ENCODE measurements at regions not wholly inside any gene's neighbourhood (a gene's known extent, or its start where the extent isn't known, plus 50 kb on each side); places are given as distances from the start of the nearest gene placed in this dataset.

- Histone ChIP-seq H3K27ac (ENCODE audit: low read depth, low read length) (no peak overlapping the region), H3K9ac (ENCODE audit: low read length) (no peak overlapping the region), H3K9me2 (replicated peaks; ENCODE audit: insufficient read depth, low read length) (no peaks in the 10 kb centered on the region), H3F3A (ENCODE audit: insufficient read depth) (no peaks in the 10 kb centered on the region), H3K4me2 (ENCODE audit: low read depth, low read length, poor library complexity, severe bottlenecking) (no peak overlapping the region), H3K4me3 (ENCODE audit: insufficient read depth, low read length, poor library complexity, severe bottlenecking) (no peak overlapping the region), H3K36me3 (ENCODE audit: low read length) (no peaks in the 10 kb centered on the region), H3K9me3 (ENCODE audit: insufficient read depth, low read length) (no peaks in the 10 kb centered on the region), H3K79me2 (ENCODE audit: insufficient read depth, low read length) (no peaks in the 10 kb centered on the region), H3K27me3 (ENCODE audit: low read length) (no peaks in the 10 kb centered on the region), H4K20me1 (ENCODE audit: low read depth, low read length) (no peaks in the 10 kb centered on the region), H2AFZ (ENCODE audit: low read depth, low read length, severe bottlenecking) (no peak overlapping the region)
- peak; percentile 19 for TF ChIP-seq CTCF (IDR thresholded peaks at IDR 0.05; ENCODE audit: insufficient read depth, low read length, poor library complexity, severe bottlenecking)
- no peak for TF ChIP-seq EZH2phosphoT487 (conservative IDR thresholded peaks at IDR 0.05; ENCODE audit: low read length)
Measured at GRCh38 chr3:156010829-156011228, 109.5 kb upstream of the KCNAB1 start.

- H3K9me3 ChIP-seq (ENCODE audit: insufficient read depth, low read length), result no peaks in the 10 kb centered on the region
- no peak overlapping the region for H3K9ac ChIP-seq (ENCODE audit: low read length)
- no peaks in the 10 kb centered on the region for H3F3A ChIP-seq (ENCODE audit: insufficient read depth)
- H3K36me3 ChIP-seq (ENCODE audit: low read length), result no peaks in the 10 kb centered on the region
- no peak overlapping the region for H2AFZ ChIP-seq (ENCODE audit: low read depth, low read length, severe bottlenecking)
- H3K27me3 ChIP-seq (ENCODE audit: low read length), result no peaks in the 10 kb centered on the region
- no peak overlapping the region for H3K4me2 ChIP-seq (ENCODE audit: low read depth, low read length, poor library complexity, severe bottlenecking)
- H3K4me3 ChIP-seq (ENCODE audit: insufficient read depth, low read length, poor library complexity, severe bottlenecking), result no peak overlapping the region
- no peaks in the 10 kb centered on the region for H4K20me1 ChIP-seq (ENCODE audit: low read depth, low read length)
- no peak overlapping the region for H3K27ac ChIP-seq (ENCODE audit: low read depth, low read length)
- no peak for TF ChIP-seq EZH2phosphoT487 (conservative IDR thresholded peaks at IDR 0.05; ENCODE audit: low read length)
- no peak for TF ChIP-seq CTCF (IDR thresholded peaks at IDR 0.05; ENCODE audit: insufficient read depth, low read length, poor library complexity, severe bottlenecking)
- H3K9me2 ChIP-seq (replicated peaks; ENCODE audit: insufficient read depth, low read length), result no peaks in the 10 kb centered on the region
- H3K79me2 ChIP-seq (ENCODE audit: insufficient read depth, low read length), result no peaks in the 10 kb centered on the region
Measured at GRCh38 chr3:156014489-156014888, 105.9 kb upstream of the KCNAB1 start.

GRCh38 chr3:156016902-156017301, 103.5 kb upstream of the KCNAB1 start:
- H3K36me3 ChIP-seq (ENCODE audit: low read length), result no peaks in the 10 kb centered on the region
- H3K4me3 ChIP-seq (ENCODE audit: insufficient read depth, low read length, poor library complexity, severe bottlenecking), result no peak overlapping the region
- H3K9ac ChIP-seq (ENCODE audit: low read length), result no peak overlapping the region
- H3K4me2 ChIP-seq (ENCODE audit: low read depth, low read length, poor library complexity, severe bottlenecking), result no peak overlapping the region
- TF ChIP-seq CTCF (IDR thresholded peaks at IDR 0.05; ENCODE audit: insufficient read depth, low read length, poor library complexity, severe bottlenecking) (no peak), EZH2phosphoT487 (conservative IDR thresholded peaks at IDR 0.05; ENCODE audit: low read length) (no peak)
- no peak overlapping the region for H3K27ac ChIP-seq (ENCODE audit: low read depth, low read length)
- no peak overlapping the region for H2AFZ ChIP-seq (ENCODE audit: low read depth, low read length, severe bottlenecking)
- no peaks in the 10 kb centered on the region for H3K27me3 ChIP-seq (ENCODE audit: low read length)
- no peaks in the 10 kb centered on the region for H4K20me1 ChIP-seq (ENCODE audit: low read depth, low read length)
- H3K9me3 ChIP-seq (ENCODE audit: insufficient read depth, low read length), result no peaks in the 10 kb centered on the region
- no peaks in the 10 kb centered on the region for H3K79me2 ChIP-seq (ENCODE audit: insufficient read depth, low read length)
- no peaks in the 10 kb centered on the region for H3K9me2 ChIP-seq (replicated peaks; ENCODE audit: insufficient read depth, low read length)
- no peaks in the 10 kb centered on the region for H3F3A ChIP-seq (ENCODE audit: insufficient read depth)

Data from SU-DHL-6 (cell line).